ENCODE measurements at regions not wholly inside any gene's neighbourhood (a gene's known extent, or its start where the extent isn't known, plus 50 kb on each side); places are given as distances from the start of the nearest gene placed in this dataset.

- TF ChIP-seq CTCF (CRISPR knock-in tag; IDR thresholded peaks at IDR 0.05): no peak
- TF ChIP-seq GTF3A (CRISPR knock-in tag; conservative IDR thresholded peaks at IDR 0.05): no peak
- TF ChIP-seq MXI1 (IDR thresholded peaks at IDR 0.05; ENCODE audit: borderline replicate concordance, low read depth, low read length): no peak
- no peak for TF ChIP-seq DDIT3 (CRISPR knock-in tag; IDR thresholded peaks at IDR 0.05)
- no peak for TF ChIP-seq NPAS2 (CRISPR knock-in tag; IDR thresholded peaks at IDR 0.05; ENCODE audit: borderline replicate concordance)
- TF ChIP-seq PAXIP1 (CRISPR knock-in tag; conservative IDR thresholded peaks at IDR 0.05): no peak
- TF ChIP-seq HDAC6 (IDR thresholded peaks at IDR 0.05; ENCODE audit: low read depth, low read length): no peak
- TF ChIP-seq ZFP41 (CRISPR knock-in tag; IDR thresholded peaks at IDR 0.05; ENCODE audit: borderline replicate concordance): no peak
- TF ChIP-seq ZNF207 (IDR thresholded peaks at IDR 0.05; ENCODE audit: borderline replicate concordance): no peak
Observed at GRCh38 chr12:118790578-118790977, 190.8 kb upstream of the SRRM4 start.
